OCI-LY7 (cell line): ENCODE measurements at regions not wholly inside any gene's neighbourhood (a gene's known extent, or its start where the extent isn't known, plus 50 kb on each side); places are given as distances from the start of the nearest gene placed in this dataset.

ENCODE experiments used
- EZH2phosphoT487 ChIP-seq: fragments of 200-600 bp; sonication (generic); IDR thresholded peaks from 2 replicates; pipeline ENCODE4 v1.6.1; 2018; ENCODE audit warnings: low read depth, borderline replicate concordance, mild to moderate bottlenecking, mixed run types, antibody characterized with exemption, low read length, moderate library complexity, mixed read lengths
- TF ChIP-seq, protein P1 (sequence below): fragments of 200-600 bp; sonication (generic); conservative IDR thresholded peaks from 2 replicates; pipeline ENCODE4 v1.5.1; 2014; ENCODE audit warnings: mild to moderate bottlenecking, antibody characterized with exemption, low read length, moderate library complexity, mixed read lengths

DNA sequence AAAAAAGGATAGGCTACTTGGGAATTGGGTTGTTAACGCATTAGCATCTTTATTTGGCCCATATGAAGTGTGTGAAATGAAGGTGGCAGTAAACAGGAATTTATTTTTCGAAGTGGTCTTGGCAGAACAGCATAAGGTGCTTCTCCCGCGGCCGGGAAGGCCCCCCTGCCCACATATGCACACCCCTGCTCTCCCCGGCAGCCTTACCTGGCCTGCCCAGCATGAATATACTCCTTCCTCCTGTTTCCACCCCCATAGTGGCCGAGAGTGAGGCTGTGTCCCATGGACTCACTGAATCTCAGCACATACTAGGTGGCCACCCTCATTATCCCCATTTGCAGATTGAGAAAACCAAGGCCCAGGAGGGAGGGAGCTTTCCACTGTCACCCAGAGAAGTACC lies 54.0 kb upstream of the OLFM1 start:
- no peak for TF ChIP-seq EZH2phosphoT487
- TF ChIP-seq, protein P1, sequence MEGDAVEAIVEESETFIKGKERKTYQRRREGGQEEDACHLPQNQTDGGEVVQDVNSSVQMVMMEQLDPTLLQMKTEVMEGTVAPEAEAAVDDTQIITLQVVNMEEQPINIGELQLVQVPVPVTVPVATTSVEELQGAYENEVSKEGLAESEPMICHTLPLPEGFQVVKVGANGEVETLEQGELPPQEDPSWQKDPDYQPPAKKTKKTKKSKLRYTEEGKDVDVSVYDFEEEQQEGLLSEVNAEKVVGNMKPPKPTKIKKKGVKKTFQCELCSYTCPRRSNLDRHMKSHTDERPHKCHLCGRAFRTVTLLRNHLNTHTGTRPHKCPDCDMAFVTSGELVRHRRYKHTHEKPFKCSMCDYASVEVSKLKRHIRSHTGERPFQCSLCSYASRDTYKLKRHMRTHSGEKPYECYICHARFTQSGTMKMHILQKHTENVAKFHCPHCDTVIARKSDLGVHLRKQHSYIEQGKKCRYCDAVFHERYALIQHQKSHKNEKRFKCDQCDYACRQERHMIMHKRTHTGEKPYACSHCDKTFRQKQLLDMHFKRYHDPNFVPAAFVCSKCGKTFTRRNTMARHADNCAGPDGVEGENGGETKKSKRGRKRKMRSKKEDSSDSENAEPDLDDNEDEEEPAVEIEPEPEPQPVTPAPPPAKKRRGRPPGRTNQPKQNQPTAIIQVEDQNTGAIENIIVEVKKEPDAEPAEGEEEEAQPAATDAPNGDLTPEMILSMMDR, result no peak
